Left kidney (tissue), 1 donor: ENCODE measurements at regions not wholly inside any gene's neighbourhood (a gene's known extent, or its start where the extent isn't known, plus 50 kb on each side); places are given as distances from the start of the nearest gene placed in this dataset.

ENCODE experiments used
- DNase-seq: peaks from one replicate; pipeline ENCODE4 v3.0.0-alpha.2; 2013

DNA sequence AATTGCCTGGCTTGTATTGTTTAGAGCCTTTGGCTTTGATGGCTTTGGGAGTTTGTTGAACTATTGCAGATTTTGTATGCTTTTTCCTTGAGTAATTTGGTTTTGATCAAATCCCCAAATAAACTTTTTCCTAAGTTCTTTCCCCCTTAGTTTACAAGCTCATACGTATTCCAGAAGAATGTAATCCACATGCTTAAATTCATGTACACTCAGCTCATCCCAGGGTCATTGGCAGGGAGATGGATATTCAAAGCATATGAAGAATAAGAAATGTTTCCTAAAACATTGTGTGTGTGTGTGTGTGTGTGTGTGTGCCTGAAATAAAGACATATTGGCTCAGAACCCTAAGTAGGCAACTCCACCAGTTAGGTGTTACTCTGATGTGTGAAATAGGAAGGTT is 89.4 kb downstream of the TMEM30B start:
- DNase-seq = no peak

DNA sequence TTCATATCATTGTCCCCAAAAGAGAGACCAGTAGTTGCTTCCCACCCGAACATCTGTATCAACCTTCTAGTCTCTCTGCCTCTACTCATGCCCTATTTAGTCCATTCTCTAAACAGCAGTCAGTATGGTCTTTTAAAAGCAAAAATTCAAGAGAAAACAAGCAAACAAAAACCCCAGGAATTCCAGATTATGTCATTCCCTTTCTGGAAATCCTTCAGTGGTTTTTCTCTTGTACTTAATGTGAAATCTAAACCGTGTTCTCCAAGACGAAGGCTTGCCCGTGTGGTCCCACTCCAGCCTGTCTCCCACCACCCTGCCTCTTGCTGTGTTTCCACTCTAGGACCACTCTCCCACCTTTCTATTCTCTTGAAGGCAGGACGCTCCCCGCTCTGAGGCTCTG is 90.8 kb downstream of the TMEM30B start:
- DNase-seq = no peak

DNA sequence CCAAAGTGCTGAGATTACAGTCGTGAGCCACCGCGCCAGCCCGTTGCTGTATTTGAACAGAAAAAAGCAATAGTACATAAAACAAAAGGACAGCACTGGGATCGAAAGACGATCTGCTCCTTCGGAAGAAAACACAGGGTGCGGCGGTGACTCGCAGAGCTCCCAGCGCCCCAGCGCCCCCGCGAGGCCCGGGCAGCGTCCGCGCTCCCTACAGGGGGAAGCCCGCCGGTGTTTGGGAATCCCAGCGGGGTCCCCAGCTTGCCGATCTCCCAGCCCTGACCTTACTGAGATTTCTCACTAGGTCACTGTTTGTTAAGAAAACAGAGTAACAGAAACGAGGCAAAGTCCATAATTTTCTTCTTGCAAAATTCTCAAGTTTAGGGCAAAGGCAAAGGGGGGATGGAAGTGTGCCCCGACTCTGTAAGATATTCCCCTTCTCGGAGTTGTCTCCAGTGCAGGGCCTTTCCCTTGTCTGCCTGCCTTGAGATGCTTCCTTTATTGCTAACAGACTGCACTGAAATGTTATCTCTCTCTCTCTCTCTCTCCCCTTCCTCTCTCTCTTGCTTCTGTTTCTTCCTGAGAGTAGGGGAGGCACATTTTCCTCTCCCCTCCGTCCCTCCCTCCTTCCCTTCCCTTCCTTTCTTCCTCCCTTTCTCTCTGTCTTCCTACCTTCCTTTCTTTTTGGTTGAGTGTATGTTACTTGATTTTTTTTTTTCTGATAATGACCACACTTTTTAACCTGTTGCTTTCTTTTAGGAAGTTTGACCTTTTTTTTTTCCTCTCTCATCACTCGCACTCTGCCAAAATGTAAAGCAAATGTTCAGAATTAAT is 91.9 kb downstream of the TMEM30B start:
- DNase-seq = no peak

DNA sequence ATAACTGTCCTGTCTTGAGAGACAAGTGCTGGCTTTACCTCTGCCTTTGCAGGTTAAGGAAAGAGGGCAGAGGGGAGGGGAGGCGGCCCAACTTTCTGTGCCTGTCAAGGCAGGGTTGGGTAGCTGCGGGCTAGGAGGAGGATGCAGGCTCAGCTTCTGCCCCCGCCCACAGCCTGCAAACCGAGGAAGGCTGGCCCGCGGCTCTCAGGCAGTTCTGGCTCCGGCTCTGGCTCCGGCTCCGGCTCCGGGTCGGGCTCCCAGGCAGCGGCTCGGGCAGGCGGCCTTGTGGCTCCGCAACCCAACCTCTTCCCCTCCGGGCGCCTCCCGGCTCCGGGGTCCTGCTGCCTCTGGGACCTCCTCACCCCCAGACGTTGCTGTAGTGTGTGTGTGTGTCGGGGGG is 92.9 kb downstream of the TMEM30B start:
- no peak for DNase-seq

DNA sequence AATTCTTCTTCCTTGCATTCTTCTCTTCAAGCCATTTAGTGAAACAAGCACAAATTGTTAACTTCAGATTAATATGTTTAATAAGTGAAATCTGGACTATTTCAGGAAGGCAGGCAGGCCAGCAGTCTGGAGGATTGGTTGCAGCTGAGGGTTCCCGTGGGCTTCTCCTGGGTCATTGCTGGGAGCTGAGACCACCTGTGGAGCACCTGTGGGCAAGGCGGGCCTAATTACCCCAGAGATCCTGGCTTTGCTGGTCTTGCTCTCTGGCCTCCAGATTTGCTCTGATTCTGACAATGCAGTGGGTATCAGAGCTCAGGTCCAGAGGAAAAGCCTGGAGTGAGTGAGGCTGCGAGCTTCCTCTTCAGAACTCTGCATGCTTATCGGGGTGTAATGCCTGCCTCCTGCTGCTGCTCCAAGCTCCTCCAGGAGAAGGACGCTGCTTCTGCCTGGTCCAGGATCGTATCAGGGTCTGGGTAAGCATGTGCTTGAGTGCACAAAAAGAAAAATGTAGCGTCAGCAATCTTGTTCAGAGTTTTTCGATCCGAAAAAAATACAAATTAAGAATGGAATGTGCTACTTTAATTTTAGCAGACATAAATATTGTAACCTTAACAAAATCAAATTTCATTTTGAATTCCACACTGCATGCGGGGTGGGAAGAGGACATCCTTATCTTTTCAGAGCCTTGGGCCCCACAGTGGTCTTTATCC is 93.8 kb downstream of the TMEM30B start:
- no peak for DNase-seq

DNA sequence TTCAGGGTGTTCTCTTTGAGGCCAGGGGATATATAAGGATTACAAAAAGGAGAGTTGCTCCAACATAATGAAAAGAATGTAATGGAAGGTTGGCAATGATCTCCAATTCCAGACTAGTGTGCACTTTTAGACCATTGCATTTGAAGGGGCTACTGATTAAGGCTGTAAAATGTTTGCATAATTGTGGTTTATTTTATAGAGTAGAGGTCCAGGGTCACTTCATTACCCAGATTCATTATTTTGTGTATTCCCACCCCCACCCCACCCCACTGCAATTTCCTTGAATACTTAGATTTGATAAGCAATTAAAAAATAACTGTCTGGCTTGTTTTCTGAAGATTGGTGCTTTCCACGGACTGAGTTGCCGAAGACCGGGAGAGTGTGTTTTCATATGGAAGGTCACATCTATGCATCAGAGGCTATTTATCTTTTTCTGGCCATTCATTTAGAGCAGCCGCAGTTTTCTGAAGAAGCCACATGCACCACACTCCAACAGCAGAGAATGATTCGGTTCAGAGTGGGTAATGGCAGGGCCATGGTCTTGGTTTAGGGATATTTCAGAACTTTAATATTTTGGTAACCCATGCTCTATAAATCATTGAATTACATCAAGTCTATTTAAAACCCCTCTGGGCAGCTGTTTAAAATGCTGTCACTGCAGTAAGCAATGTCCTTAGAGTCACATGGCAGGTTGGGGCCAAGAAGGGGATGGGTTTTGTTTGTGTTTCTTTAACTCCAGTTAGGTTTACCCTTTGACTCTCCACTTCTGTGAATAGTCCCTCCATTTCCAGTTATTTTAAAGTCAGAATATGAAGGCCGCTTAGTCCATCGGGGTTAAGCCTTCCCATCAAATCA is 94.6 kb downstream of the TMEM30B start:
- no peak for DNase-seq

DNA sequence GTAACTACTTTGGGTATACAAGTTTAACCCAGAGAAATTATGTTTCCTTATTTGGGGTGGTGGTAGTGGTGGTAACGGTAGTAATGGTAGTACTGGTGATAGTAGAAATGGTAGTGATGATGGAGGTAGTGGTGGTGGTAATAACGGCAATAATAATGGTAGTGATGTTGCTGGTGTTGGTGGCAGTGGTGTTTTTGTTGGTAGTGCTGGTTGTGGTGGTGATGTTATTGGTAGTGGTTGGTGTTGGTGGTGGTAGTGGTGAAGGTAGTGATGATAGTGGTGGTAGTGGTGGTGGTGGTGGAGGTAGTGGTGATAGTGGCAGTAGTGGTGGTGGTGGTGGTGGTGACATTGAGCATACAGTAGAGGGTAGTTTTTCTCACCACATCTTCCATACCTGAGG is 95.6 kb downstream of the TMEM30B start:
- no peak for DNase-seq

DNA sequence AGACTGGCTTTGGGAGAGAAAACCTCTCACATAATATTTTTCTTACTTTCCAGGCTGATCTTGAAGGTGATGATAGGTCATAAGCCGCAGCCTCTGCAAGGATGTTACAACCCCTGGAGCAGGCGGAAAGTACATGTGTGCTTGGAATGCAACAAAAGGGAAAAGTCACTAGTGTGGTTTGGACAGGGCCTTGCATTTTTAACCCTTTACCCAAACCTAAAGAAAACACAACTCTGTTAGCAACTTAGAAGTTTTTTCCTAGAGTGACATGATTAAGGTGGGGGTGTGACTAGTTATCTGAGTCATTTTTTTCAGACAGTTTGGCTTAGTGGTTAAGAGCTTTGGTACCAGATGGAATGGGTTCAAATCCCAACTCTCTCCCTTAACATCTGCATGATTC is 97.0 kb downstream of the TMEM30B start:
- no peak for DNase-seq

DNA sequence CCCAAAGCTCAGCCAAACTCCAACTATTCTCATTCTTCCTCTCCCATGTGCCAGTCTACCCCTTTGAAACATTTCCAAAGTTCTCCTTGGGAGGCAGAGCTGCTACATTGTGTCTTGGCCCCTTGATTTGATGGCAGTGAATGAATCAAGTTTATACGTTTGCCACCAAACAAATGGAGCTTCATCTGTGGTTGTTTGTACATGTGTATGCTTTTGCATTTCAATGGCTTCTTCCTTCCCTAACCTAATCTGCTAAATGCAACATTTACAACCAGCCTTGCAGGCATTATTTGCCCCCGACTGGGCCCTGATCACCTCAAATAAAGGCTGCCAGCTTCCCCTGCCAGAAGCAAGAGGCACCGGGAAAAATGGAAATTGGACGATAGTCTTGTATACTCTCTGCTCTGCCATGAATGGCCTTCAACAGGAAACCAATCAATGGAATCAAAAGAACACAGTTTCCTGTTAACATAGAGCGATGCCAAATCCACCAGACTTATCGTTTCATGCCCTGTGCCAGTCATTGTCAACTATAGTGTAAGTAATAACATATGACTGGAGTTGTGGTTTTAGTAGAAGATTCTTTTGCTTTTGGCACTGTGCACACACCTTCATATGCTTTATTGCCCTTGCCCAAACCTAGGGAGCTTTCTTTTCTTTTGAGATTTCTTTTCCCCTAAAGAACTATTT is 97.8 kb downstream of the TMEM30B start:
- DNase-seq = no peak

DNA sequence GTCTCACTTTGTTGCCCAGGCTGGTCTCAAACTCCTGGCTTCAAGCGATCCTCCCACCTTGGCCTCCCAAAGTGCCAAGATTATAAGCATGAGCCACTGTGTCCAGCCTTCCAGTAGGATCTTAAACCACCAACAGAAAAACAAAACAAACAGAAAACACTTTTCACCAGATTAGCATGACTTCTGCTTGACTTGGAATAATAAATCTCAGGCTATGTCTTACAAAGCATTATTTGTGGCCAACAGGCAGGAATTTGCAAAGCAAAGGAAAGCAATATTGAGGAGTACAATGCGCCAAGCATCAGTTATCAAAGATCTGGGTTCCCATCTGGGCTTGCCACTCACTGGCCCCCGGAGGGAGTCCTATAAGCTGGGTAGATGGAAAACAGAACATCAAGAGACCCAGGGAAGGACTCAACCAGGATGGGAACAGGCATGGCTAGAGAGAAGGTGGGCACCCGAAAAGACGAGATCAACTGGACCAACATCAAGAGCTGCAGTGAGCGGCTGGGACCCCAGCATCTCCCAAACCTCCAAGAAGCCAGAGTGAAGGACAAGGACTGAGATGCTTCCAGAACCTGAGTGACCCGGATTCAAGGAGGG is 101.2 kb downstream of the TMEM30B start:
- DNase-seq = no peak

DNA sequence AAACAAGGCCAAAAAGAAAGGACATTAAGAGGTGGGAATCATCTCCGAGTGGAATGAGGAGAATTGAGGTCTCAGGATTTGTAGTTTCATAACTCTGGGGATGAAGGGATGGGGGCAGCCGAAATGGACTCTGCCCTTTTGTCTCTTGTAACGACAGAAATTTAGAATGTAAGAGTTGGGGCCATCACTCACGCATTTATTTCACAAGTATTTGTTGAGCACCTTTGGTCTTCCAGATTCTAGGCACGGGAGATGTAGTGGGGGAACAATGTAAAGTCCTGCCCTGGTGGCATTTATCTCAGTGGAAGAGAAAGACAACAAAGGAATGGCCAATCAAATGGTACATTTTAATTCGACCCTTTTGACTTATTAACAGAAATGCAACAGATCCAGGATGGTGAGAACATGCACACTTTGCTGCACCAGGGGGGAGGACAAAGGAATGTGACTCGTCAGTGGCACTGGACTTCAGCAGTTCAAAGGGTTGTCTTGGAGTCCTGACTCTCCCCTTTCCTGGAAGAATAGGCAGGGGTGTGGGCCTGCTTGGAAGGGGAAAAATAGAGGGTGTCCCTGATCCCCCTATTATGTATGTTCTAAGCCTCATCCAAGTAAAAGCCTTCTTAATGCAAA is 102.0 kb downstream of the TMEM30B start:
- no peak for DNase-seq

DNA sequence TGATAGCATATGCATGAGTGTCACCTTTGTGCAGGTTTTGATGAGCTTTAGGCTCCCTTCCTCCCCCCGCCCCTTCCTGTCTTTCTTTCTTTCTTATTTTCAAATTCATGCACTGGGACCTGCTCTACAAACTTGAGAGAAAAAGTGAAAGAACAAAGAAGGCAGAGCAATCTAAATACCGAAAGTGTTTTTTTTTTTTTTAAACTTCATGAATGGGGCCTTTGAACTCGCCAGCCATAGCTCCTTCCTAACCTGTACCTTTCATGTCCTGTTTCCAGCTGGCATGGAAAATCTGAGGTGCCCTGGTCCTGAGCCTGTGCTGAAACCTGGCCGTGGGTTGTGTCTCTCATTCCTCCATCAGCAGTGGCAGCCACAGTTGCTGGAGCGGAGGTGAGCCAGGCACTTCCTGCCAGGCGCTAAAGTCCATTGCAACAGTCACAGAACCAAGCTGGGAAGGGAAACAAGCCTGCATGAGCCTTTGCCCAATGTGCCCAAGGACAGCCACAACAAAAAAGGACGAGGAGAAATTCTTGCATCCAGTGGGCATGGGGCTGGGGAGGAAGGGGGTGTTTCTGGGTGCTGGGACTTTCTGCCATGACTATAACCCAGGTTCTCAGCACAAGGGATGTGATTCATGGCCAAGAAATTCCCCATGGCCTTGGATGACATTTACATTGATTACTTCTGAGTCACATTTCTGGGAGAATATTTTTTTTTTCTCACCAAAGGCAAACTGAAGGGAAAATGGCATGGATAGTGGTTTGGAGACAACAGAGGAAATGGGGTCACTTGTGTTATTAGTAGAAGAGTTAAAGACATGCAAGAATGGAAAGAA is 102.7 kb downstream of the TMEM30B start:
- no peak for DNase-seq

DNA sequence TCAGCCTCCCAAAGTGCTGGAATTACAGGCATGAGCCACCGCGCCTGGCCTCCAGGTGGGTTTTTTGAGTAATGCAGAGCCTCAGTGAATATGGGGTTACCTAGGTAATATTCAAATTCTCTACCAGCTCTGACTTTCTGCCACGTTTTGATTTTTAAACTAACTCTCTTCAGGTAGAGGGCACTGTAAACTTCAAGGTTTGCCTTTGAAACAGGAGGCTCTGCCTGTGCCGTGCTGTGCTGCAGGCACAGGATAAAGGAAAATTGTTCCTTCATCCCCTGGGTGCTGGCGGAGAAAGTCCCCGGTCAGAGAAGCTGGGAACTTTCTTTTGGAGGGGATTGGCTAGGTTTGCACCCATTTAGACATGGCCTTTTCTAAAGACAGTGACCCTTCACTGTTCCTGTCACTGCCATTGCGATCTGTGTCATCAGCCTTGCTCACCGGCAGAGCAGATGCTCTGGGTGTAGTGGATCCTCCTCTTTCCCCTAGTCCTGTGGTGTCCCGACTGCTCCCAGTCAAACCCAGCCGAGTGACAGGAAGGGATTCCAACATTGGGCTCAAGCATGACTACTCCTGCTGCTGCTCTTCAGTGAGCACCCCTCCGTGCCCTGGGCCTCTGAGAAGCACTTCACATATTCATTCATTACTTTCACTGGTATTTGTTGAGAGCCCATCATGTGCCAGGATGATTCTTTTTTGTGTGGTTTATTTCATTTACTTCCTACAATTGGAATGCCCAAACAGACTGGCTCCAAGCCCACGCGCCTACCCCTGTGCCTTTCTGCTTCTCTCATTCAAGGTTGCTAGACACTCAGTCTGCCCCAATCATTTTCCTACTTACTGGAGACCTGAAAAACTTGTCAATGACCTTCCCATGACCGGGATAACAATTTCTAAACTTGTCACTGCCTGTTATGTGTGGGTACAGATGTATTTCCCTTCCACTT is 103.6 kb downstream of the TMEM30B start:
- DNase-seq = no peak

DNA sequence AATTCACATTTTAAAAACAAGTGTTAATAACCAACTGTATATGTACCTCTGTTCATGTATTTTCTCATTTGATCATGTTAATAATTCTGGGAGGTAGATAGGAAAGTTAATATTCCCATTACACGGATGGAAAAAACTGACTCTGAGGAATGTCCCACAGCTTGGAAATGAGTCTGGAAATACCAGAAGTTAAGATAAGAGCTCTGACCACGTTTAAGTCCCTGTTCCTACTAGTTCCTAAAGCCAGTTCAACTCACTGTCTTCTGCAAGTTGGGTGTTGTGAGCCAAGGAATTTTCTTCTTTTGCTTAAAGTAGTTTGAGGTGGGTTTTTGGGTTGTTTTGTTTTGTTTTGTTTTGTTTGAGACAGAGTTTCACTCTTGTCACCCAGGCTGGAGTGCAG is 104.5 kb downstream of the TMEM30B start:
- no peak for DNase-seq

DNA sequence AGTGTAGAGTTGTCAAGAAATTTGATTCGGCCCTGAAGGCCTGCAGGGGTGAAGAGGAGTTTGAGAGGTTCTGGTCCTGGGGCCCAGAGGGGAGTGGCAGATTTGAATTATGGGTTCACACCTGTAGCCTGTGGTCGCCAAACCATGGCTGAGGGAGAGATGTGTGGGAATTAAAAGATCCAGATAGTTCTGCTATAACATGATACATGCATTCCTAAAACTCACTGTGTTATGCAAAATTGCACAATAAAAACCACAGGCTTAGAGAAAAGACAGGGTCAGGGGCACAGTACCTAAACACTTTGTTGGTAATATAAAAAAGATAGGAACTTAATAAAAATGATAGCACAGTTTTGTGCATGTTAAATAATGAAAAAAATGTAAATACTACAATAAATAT is 106.2 kb downstream of the TMEM30B start:
- DNase-seq = no peak

DNA sequence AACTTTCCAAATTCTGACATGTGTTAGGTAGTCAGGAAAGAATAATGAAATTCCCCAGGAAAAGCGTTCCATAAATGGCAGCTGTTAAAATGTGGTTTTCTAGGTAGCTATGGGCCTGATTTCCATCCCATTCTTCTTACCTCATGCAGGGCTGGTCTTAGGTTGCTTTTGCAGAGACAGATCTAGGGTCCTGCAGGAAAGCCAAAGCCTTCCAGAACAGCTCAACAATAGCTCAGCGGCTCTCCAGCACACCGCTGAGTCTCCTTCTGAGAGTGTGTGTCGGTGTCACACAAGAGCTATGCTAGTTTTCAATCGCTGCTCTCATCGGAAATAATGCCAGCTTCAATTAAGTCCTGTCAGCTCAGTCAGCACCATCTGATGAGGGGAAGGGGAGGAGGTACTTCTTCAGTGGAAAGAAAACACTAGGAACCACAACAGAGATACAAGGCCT is 106.7 kb downstream of the TMEM30B start:
- no peak for DNase-seq

DNA sequence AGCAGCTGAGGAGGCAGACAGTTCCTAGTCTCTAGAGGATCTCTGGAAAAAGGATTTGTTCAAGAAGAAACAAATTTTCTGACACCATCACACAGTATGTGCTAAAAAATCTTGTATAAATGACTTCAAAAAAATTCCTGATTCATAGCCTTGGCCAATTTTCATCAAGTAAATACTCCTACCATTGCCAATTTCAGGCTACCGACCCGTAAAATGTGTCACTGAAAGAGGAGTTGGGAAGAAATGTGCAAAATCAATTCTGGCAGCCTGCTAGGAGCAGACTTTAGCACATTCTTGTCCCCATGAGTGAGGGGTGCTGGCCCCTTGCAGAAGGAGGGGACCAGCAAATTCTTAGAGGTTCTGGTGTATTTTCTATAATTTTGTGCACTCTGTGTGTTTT is 109.4 kb downstream of the TMEM30B start:
- DNase-seq = no peak

DNA sequence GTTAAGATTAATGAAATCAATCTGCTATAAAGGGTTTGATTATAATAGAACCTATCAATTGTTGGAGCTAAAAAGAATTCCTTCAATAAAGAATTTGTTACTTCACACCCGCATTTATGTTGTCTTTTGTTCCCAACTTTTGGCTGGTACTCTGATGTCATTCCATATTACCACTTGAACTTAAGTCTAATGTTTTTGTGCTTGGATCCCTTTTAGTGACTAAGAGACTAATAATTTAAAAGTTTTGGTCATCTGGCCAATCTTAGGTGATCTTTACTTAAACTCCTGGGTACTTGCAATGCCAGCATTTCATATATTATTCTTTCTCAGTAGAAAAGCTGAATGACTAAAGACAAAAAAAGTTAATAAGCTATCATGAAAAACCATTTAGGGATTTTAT is 113.0 kb downstream of the TMEM30B start:
- no peak for DNase-seq

DNA sequence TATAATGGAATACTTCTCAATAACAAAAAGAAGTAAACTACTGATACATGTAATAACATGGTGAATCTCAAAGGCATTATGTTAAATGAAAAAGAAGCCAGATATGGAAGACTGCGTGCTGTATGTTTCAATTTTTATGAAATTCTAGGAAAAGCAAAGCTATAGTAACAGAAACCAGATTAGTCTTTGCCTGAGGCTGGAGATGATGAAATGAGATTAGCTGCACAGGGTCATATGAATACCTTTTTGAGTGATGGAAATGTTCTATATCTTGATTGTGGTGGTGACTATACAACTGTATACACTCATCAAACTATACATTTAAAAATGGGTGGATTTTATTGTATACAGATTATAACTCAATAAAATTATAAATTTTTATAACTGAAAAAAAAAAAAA is 113.5 kb downstream of the TMEM30B start:
- DNase-seq = no peak
